ENCODE measurements at regions not wholly inside any gene's neighbourhood (a gene's known extent, or its start where the extent isn't known, plus 50 kb on each side); places are given as distances from the start of the nearest gene placed in this dataset.
"Not testable (repeated sequence)": the region's sequence is repeated elsewhere in the genome, so short reads cannot be mapped to it uniquely, and the experiment has no call there.

- TF ChIP-seq CTCF (IDR thresholded peaks at IDR 0.05; ENCODE audit: extremely low read depth, low read depth, low read length), result no peak
Measured at GRCh38 chr13:82187227-82187626, 1695.0 kb downstream of the SLITRK1 start.

GRCh38 chr13:82176751-82177150 is 1705.5 kb downstream of the SLITRK1 start:
- no peak overlapping the region for H2AFZ ChIP-seq (ENCODE audit: low read length)
- H3K9me3 ChIP-seq (ENCODE audit: low read depth, low read length), result no peaks in the 10 kb centered on the region
- H3K4me3 ChIP-seq (ENCODE audit: insufficient read depth, low read length), result no peak overlapping the region
- H4K20me1 ChIP-seq (ENCODE audit: insufficient read depth, low read length), result no peaks in the 10 kb centered on the region
- no peak overlapping the region for H3K27ac ChIP-seq (ENCODE audit: low read depth, low read length)
- H3K4me1 ChIP-seq (ENCODE audit: insufficient read depth, low read length), result no peaks in the 10 kb centered on the region
- H3K36me3 ChIP-seq (ENCODE audit: insufficient read depth, low read length), result no peaks in the 10 kb centered on the region
- H3K27me3 ChIP-seq (ENCODE audit: insufficient read depth, low read length), result no peaks in the 10 kb centered on the region
- TF ChIP-seq CTCF (IDR thresholded peaks at IDR 0.05; ENCODE audit: extremely low read depth, low read depth, low read length), result no peak
- H3K79me2 ChIP-seq (ENCODE audit: insufficient read depth, low read length), result no peaks in the 10 kb centered on the region
- no peak overlapping the region for H3K4me2 ChIP-seq (ENCODE audit: insufficient read depth, low read length)
- DNase-seq (ENCODE audit: insufficient read length, low spot score, missing footprints), result no peak

More at GRCh38 chr13:82187227-82187626, 1695.0 kb downstream of the SLITRK1 start:
- Histone ChIP-seq H3K79me2 (ENCODE audit: insufficient read depth, low read length) (no peaks in the 10 kb centered on the region), H3K27me3 (ENCODE audit: insufficient read depth, low read length) (no peaks in the 10 kb centered on the region), H3K4me3 (ENCODE audit: insufficient read depth, low read length) (no peak overlapping the region), H4K20me1 (ENCODE audit: insufficient read depth, low read length) (no peaks in the 10 kb centered on the region), H3K4me1 (ENCODE audit: insufficient read depth, low read length) (no peaks in the 10 kb centered on the region), H3K9me3 (ENCODE audit: low read depth, low read length) (no peaks in the 10 kb centered on the region), H2AFZ (ENCODE audit: low read length) (no peak overlapping the region), H3K4me2 (ENCODE audit: insufficient read depth, low read length) (no peak overlapping the region), H3K36me3 (ENCODE audit: insufficient read depth, low read length) (no peaks in the 10 kb centered on the region), H3K27ac (ENCODE audit: low read depth, low read length) (no peak overlapping the region)
- DNase-seq (ENCODE audit: insufficient read length, low spot score, missing footprints), result no peak

- Histone ChIP-seq H3K9me3 (ENCODE audit: low read depth, low read length) (no peaks in the 10 kb centered on the region), H2AFZ (ENCODE audit: low read length) (no peak overlapping the region), H3K4me2 (ENCODE audit: insufficient read depth, low read length) (no peak overlapping the region), H3K4me3 (ENCODE audit: insufficient read depth, low read length) (no peak overlapping the region), H3K27ac (ENCODE audit: low read depth, low read length) (no peak overlapping the region), H4K20me1 (ENCODE audit: insufficient read depth, low read length) (no peaks in the 10 kb centered on the region), H3K36me3 (ENCODE audit: insufficient read depth, low read length) (no peaks in the 10 kb centered on the region), H3K79me2 (ENCODE audit: insufficient read depth, low read length) (no peaks in the 10 kb centered on the region), H3K4me1 (ENCODE audit: insufficient read depth, low read length) (no peaks in the 10 kb centered on the region), H3K27me3 (ENCODE audit: insufficient read depth, low read length) (no peaks in the 10 kb centered on the region)
- TF ChIP-seq CTCF (IDR thresholded peaks at IDR 0.05; ENCODE audit: extremely low read depth, low read depth, low read length), result no peak
- peak; percentile 74 for DNase-seq (ENCODE audit: insufficient read length, low spot score, missing footprints)
Measured at GRCh38 chr13:82165396-82166174, 1716.7 kb downstream of the SLITRK1 start.

GRCh38 chr13:82164780-82165395 is 1717.4 kb downstream of the SLITRK1 start:
- H4K20me1 ChIP-seq (ENCODE audit: insufficient read depth, low read length); H3K27ac ChIP-seq (ENCODE audit: low read depth, low read length); H3K4me2 ChIP-seq (ENCODE audit: insufficient read depth, low read length); H3K79me2 ChIP-seq (ENCODE audit: insufficient read depth, low read length); DNase-seq (ENCODE audit: insufficient read length, low spot score, missing footprints); H3K4me1 ChIP-seq (ENCODE audit: insufficient read depth, low read length); H2AFZ ChIP-seq (ENCODE audit: low read length); H3K4me3 ChIP-seq (ENCODE audit: insufficient read depth, low read length); H3K9me3 ChIP-seq (ENCODE audit: low read depth, low read length); H3K27me3 ChIP-seq (ENCODE audit: insufficient read depth, low read length); H3K36me3 ChIP-seq (ENCODE audit: insufficient read depth, low read length): not testable (repeated sequence)

Measured in osteoblast (primary cell).